ENCODE measurements at regions not wholly inside any gene's neighbourhood (a gene's known extent, or its start where the extent isn't known, plus 50 kb on each side); places are given as distances from the start of the nearest gene placed in this dataset.

- H3K4me3 Mint-ChIP-seq, result no peak overlapping the region
- no peak overlapping the region for H3K4me3 ChIP-seq
- no peaks in the 10 kb centered on the region for H3K36me3 Mint-ChIP-seq (ENCODE audit: low read depth)
- no peaks in the 10 kb centered on the region for H3K27me3 ChIP-seq (ENCODE audit: insufficient read depth)
- no peaks in the 10 kb centered on the region for H3K36me3 ChIP-seq (ENCODE audit: insufficient read depth)
- H2AFZ ChIP-seq, result no peak overlapping the region
- DNase-seq (ENCODE audit: low spot score) (no peak), ATAC-seq (no peak)
- H3K27me3 Mint-ChIP-seq (ENCODE audit: insufficient read depth, low read depth, poor library complexity), result peaks cover 22% of the 10 kb centered on the region
- H3K4me1 Mint-ChIP-seq, result peaks cover 47% of the 10 kb centered on the region
- peaks cover 30% of the 10 kb centered on the region for H3K4me1 ChIP-seq (ENCODE audit: insufficient read depth)
- H3K9me3 Mint-ChIP-seq, result no peaks in the 10 kb centered on the region; the same call in 2 of the 3 replicates
- no peaks in the 10 kb centered on the region for H3K9me2 ChIP-seq (ENCODE audit: insufficient read depth)
- no peaks in the 10 kb centered on the region for H4K20me1 ChIP-seq (replicated peaks; ENCODE audit: insufficient read depth)
- H3K27ac ChIP-seq (ENCODE audit: low read depth), result no peak overlapping the region
- no peaks in the 10 kb centered on the region for H3K79me2 ChIP-seq (replicated peaks; ENCODE audit: insufficient read depth)
- peaks cover 11% of the 10 kb centered on the region for H3F3A ChIP-seq (replicated peaks; ENCODE audit: low read depth)
- H3K4me2 ChIP-seq, result no peak overlapping the region
- peak overlapping the region; percentile 3 for H3K27ac Mint-ChIP-seq
- TF ChIP-seq ZNF462 (CRISPR knock-in tag; IDR thresholded peaks at IDR 0.05) (no peak), JUNB (IDR thresholded peaks at IDR 0.05; ENCODE audit: unreplicated experiment) (no peak), POLR2AphosphoS5 (IDR thresholded peaks at IDR 0.05; ENCODE audit: low read depth) (no peak)
Measured at GRCh38 chr1:11338284-11338924, 65.4 kb downstream of the UBIAD1 start.

DNA sequence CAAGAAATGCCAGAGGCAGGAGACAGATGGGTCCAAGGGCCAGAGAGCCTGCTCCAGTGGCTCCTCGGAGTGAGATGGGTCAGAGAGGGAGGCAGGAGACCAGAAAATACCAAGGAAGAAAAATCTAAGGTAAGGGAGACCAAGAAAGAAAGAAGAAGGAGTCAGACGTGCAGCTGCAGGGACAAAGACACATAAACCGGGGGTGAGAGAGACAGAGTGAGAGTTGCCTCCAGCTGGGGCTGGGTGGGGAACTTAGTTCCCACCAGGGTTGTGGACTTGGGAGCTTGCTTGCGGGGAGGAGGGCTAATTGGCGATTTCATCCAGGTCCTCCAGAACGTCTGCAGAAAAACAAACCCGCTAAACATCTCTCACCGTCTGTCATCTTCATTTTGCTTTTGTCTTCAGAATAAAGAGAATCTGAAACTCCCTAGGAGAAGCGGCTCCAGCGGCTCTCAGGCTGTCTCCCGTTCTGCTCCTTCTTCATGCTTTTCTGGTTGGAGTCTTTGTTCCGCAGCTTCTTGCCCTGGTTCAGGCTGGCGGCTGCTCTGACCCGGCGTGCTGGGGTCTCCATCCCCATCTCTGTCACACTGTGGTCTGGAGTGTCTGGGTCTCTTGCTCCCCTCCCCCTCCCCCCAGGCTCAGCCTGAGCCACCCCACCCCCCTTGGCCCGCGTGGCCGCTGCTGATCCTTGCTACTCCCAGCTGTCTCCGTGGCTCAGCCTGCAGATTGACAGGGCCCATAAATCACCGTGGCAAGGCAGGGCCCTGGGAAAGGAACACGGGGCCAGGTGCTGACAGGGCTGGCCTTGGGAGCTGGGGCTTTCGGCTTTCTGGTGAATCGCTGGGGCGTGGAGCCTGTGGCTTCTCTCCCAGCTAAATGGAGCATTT is 66.6 kb downstream of the UBIAD1 start:
- no peaks in the 10 kb centered on the region for H3K27me3 ChIP-seq (ENCODE audit: insufficient read depth)
- H3K4me3 ChIP-seq, result no peak overlapping the region
- peaks cover 11% of the 10 kb centered on the region for H3F3A ChIP-seq (replicated peaks; ENCODE audit: low read depth)
- no peaks in the 10 kb centered on the region for H3K9me2 ChIP-seq (ENCODE audit: insufficient read depth)
- Mint-ChIP-seq H3K27ac (peak overlapping the region; percentile 45), H3K27me3 (ENCODE audit: insufficient read depth, low read depth, poor library complexity) (peaks cover 19% of the 10 kb centered on the region), H3K36me3 (ENCODE audit: low read depth) (no peaks in the 10 kb centered on the region), H3K4me1 (peaks cover 52% of the 10 kb centered on the region), H3K4me3 (no peak overlapping the region; the same call in 2 of the 3 replicates), H3K9me3 (no peaks in the 10 kb centered on the region; the same call in 2 of the 3 replicates)
- H3K4me2 ChIP-seq, result peak overlapping the region; percentile 44; the same call in 1 of the 2 replicates
- H3K4me1 ChIP-seq (ENCODE audit: insufficient read depth), result peaks cover 31% of the 10 kb centered on the region
- DNase-seq (ENCODE audit: low spot score) (peak; percentile 69), ATAC-seq (peak; percentile 40)
- H2AFZ ChIP-seq, result peak overlapping the region; percentile 94
- H4K20me1 ChIP-seq (replicated peaks; ENCODE audit: insufficient read depth), result no peaks in the 10 kb centered on the region
- no peak overlapping the region for H3K27ac ChIP-seq (ENCODE audit: low read depth)
- H3K79me2 ChIP-seq (replicated peaks; ENCODE audit: insufficient read depth), result no peaks in the 10 kb centered on the region
- no peaks in the 10 kb centered on the region for H3K36me3 ChIP-seq (ENCODE audit: insufficient read depth)
- TF ChIP-seq EZH2phosphoT487 (IDR thresholded peaks at IDR 0.05; ENCODE audit: unreplicated experiment) (no peak), STAT1 (IDR thresholded peaks at IDR 0.05; ENCODE audit: unreplicated experiment) (no peak), CREB1 (CRISPR knock-in tag; IDR thresholded peaks at IDR 0.05; ENCODE audit: low read depth) (no peak), JUNB (IDR thresholded peaks at IDR 0.05; ENCODE audit: unreplicated experiment) (no peak)

All from GM23338 (cell line).